ENCODE measurements at regions not wholly inside any gene's neighbourhood (a gene's known extent, or its start where the extent isn't known, plus 50 kb on each side); places are given as distances from the start of the nearest gene placed in this dataset.
"Not testable (repeated sequence)": the region's sequence is repeated elsewhere in the genome, so short reads cannot be mapped to it uniquely, and the experiment has no call there.

DNA sequence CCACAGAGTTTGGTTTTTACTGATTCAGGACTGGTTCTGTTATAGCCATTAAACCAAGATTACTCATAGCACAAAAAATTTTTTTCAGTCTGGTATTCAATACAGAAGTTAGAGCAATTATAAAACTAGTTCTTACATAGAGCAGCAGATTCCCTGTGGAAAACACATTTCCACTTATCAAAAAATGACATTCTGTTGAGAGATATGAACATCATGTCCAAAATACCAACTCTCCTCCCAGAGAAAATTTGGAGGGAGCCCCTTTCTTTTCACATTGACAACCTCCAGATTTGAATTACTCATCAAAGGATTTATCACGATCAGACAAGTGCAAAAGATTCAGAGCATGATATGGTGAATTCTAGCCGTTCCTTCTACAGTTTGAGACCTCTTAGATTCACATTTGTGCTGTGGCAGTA lies 126.8 kb upstream of the SERPINE2 start:
- Mint-ChIP-seq H3K27ac (no peak overlapping the region), H3K4me1 (no peaks in the 10 kb centered on the region), H3K36me3 (ENCODE audit: low read depth) (no peaks in the 10 kb centered on the region), H3K4me3 (no peak overlapping the region), H3K9me3 (no peaks in the 10 kb centered on the region), H3K27me3 (peaks cover 20% of the 10 kb centered on the region)
- ATAC-seq (replicated peaks) = no peak

DNA sequence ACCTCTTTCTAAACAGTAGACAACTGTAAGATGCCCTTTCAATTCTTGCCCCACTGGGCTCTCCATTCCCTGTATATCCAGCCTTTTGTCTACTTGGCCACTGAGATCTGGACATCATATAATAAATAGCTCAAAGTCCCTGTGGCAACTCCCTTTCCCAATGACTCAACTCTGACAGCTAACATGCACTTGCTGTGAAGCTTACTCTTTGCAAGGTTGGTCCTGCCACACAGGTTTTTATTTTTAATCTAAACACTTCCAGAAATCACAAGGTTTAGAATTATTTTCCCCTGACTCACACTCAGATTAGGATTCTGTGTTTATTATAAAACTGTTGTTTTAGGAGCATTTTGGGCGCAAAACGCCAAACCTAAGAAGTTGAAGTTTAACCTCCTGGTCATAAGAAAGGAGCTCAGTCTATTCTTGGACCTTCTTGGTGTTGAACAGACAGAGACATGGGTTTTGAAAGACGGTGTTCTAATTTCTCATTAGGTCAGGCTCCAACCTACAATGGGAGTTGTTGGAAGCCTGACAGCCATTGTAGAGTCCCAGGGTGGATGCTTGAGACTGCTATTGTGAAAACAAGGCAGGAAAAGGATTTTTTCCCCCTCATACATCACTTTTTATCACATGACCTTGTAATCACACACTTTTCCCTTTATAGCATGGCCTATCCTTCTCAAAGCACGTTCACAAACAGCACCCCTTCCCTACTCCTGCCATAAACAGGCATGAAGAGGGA lies 124.7 kb upstream of the SERPINE2 start:
- no peaks in the 10 kb centered on the region for H3K36me3 Mint-ChIP-seq (ENCODE audit: low read depth)

DNA sequence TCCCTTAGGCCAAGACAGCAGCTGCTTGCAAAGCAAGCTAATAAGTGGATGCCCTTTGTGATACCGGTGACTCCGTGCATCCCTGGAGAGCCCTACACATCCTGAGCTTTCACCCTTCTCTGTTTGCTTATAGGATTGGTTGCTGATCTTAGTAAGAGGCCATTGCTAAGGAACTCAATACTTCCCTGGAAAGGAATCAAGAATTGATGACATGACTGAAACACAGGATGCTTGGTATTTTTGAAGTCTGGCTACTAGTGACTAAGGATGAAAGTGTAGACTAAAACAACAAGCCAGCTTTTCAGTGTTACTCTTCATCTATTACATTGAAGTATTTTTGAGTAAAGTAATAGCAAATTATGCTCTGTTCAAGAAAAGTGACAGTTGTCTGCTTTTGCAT lies 123.0 kb upstream of the SERPINE2 start:
- Mint-ChIP-seq H3K4me3 (no peak overlapping the region), H3K27me3 (peaks cover 17% of the 10 kb centered on the region), H3K27ac (no peak overlapping the region), H3K9me3 (no peaks in the 10 kb centered on the region), H3K4me1 (no peaks in the 10 kb centered on the region), H3K36me3 (ENCODE audit: low read depth) (no peaks in the 10 kb centered on the region)
- no peak for ATAC-seq (replicated peaks)

More for the DNA sequence above, 124.7 kb upstream of the SERPINE2 start:
- no peak overlapping the region for H3K4me3 Mint-ChIP-seq
- H3K4me1 Mint-ChIP-seq = no peaks in the 10 kb centered on the region
- no peaks in the 10 kb centered on the region for H3K9me3 Mint-ChIP-seq
- H3K27ac Mint-ChIP-seq = no peak overlapping the region
- no peak for ATAC-seq (replicated peaks)
- peaks cover 17% of the 10 kb centered on the region for H3K27me3 Mint-ChIP-seq

- peaks cover 17% of the 10 kb centered on the region for H3K27me3 Mint-ChIP-seq
- H3K9me3 Mint-ChIP-seq = no peaks in the 10 kb centered on the region
- no peaks in the 10 kb centered on the region for H3K36me3 Mint-ChIP-seq (ENCODE audit: low read depth)
- ATAC-seq (replicated peaks) = no peak
- no peak overlapping the region for H3K4me3 Mint-ChIP-seq
- no peaks in the 10 kb centered on the region for H3K4me1 Mint-ChIP-seq
- no peak overlapping the region for H3K27ac Mint-ChIP-seq
Measured at GRCh38 chr2:224161712-224162111, 122.6 kb upstream of the SERPINE2 start.

DNA sequence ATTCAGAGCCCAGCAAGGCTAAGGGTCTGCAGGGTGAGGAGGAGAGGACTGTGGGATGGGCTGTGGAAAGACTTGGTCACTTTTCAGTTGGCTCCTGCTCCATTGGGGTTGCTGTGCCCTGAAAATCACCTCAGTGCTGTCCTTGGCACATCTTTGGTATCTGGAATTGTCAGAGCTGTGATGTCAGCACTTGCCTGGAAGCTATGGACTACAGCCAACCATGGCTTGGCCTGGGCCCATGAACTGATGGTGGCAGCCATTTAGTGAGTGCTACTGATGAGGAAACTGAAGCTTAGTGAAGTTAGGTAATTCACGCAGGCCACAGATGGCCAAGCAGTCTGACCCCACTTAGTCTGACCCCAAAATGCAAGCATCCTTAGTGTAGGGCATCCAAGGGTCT lies 121.8 kb upstream of the SERPINE2 start:
- H3K27ac Mint-ChIP-seq = no peak overlapping the region
- ATAC-seq (replicated peaks) = no peak
- H3K27me3 Mint-ChIP-seq = peaks cover 19% of the 10 kb centered on the region

GRCh38 chr2:224159345-224159928 lies 120.4 kb upstream of the SERPINE2 start:
- Mint-ChIP-seq H3K4me1 (no peaks in the 10 kb centered on the region), H3K4me3 (no peak overlapping the region), H3K36me3 (ENCODE audit: low read depth) (no peaks in the 10 kb centered on the region), H3K27ac (no peak overlapping the region), H3K9me3 (no peaks in the 10 kb centered on the region), H3K27me3 (peaks cover 14% of the 10 kb centered on the region)
- no peak for ATAC-seq (replicated peaks)

More for the DNA sequence above, 121.8 kb upstream of the SERPINE2 start:
- Mint-ChIP-seq H3K4me1 (no peaks in the 10 kb centered on the region), H3K9me3 (no peaks in the 10 kb centered on the region), H3K36me3 (ENCODE audit: low read depth) (no peaks in the 10 kb centered on the region), H3K4me3 (no peak overlapping the region)

DNA sequence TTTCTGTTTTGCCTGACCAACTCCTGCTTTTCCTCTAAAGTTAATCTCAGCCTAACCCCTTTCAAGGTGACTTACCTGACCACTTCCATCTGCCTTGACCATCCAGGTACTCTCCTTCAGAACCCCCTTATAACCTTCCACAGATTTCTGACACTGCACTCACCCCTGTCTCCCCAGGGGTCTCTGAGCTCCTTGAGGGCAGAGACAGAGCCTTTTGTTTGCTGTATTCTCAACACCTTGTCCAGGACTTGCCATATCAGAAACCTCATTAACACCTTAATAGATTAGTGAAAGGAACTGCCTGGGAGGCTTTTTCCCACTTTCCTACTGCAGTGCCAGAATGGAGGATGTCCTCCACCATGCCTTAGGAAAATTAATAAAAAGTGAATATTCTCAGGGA lies 119.7 kb upstream of the SERPINE2 start:
- no peak for ATAC-seq (replicated peaks)
- Mint-ChIP-seq H3K4me3 (no peak overlapping the region), H3K9me3 (no peaks in the 10 kb centered on the region), H3K4me1 (no peaks in the 10 kb centered on the region), H3K27ac (no peak overlapping the region), H3K36me3 (ENCODE audit: low read depth) (no peaks in the 10 kb centered on the region), H3K27me3 (peaks cover 11% of the 10 kb centered on the region)

GRCh38 chr2:224158061-224158460 lies 119.0 kb upstream of the SERPINE2 start:
- no peaks in the 10 kb centered on the region for H3K4me1 Mint-ChIP-seq
- no peaks in the 10 kb centered on the region for H3K36me3 Mint-ChIP-seq (ENCODE audit: low read depth)
- no peak for ATAC-seq (replicated peaks)
- no peaks in the 10 kb centered on the region for H3K9me3 Mint-ChIP-seq
- no peak overlapping the region for H3K27ac Mint-ChIP-seq
- no peak overlapping the region for H3K4me3 Mint-ChIP-seq
- H3K27me3 Mint-ChIP-seq = peaks cover 6% of the 10 kb centered on the region

- no peak for ATAC-seq (replicated peaks)
- Mint-ChIP-seq H3K9me3 (no peaks in the 10 kb centered on the region), H3K27me3 (peaks cover 6% of the 10 kb centered on the region), H3K4me3 (no peak overlapping the region), H3K36me3 (ENCODE audit: low read depth) (no peaks in the 10 kb centered on the region), H3K27ac (no peak overlapping the region), H3K4me1 (no peaks in the 10 kb centered on the region)
Measured at GRCh38 chr2:224157655-224158054, 118.6 kb upstream of the SERPINE2 start.

GRCh38 chr2:224156436-224156835 lies 117.3 kb upstream of the SERPINE2 start:
- H3K27ac Mint-ChIP-seq = no peak overlapping the region
- no peak for ATAC-seq (replicated peaks)
- H3K9me3 Mint-ChIP-seq = no peaks in the 10 kb centered on the region
- no peaks in the 10 kb centered on the region for H3K36me3 Mint-ChIP-seq (ENCODE audit: low read depth)
- no peaks in the 10 kb centered on the region for H3K4me1 Mint-ChIP-seq
- no peak overlapping the region for H3K4me3 Mint-ChIP-seq
- peaks cover 6% of the 10 kb centered on the region for H3K27me3 Mint-ChIP-seq

DNA sequence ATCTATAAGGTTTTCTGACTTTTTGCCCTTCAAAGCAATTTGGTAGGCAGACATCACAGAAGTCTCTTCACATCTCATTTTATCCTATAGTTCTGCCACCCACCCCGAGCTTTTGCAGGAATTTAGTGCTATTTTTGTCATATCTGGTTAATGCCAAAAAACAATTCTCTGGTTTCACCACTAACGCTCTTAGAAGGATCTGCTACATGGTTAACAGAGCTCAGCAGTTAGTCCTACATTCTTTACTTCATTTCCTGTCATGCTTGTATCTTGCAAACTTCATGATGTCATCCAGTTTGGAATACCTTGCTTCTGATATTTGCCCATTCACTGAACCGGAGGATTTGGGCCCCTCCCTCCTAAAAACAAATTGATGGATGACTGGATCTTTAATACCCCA lies 116.8 kb upstream of the SERPINE2 start:
- Mint-ChIP-seq H3K4me3 (no peak overlapping the region), H3K27me3 (peaks cover 6% of the 10 kb centered on the region), H3K27ac (no peak overlapping the region), H3K9me3 (no peaks in the 10 kb centered on the region), H3K4me1 (no peaks in the 10 kb centered on the region), H3K36me3 (ENCODE audit: low read depth) (no peaks in the 10 kb centered on the region)
- ATAC-seq (replicated peaks) = no peak

- H3K4me1 Mint-ChIP-seq = no peaks in the 10 kb centered on the region
- ATAC-seq (replicated peaks) = no peak
- H3K27me3 Mint-ChIP-seq = peaks cover 10% of the 10 kb centered on the region
- no peak overlapping the region for H3K4me3 Mint-ChIP-seq
- peaks cover under 1% of the 10 kb centered on the region for H3K9me3 Mint-ChIP-seq
- H3K27ac Mint-ChIP-seq = no peak overlapping the region
- no peaks in the 10 kb centered on the region for H3K36me3 Mint-ChIP-seq (ENCODE audit: low read depth)
Measured at GRCh38 chr2:224155371-224155770, 116.3 kb upstream of the SERPINE2 start.

DNA sequence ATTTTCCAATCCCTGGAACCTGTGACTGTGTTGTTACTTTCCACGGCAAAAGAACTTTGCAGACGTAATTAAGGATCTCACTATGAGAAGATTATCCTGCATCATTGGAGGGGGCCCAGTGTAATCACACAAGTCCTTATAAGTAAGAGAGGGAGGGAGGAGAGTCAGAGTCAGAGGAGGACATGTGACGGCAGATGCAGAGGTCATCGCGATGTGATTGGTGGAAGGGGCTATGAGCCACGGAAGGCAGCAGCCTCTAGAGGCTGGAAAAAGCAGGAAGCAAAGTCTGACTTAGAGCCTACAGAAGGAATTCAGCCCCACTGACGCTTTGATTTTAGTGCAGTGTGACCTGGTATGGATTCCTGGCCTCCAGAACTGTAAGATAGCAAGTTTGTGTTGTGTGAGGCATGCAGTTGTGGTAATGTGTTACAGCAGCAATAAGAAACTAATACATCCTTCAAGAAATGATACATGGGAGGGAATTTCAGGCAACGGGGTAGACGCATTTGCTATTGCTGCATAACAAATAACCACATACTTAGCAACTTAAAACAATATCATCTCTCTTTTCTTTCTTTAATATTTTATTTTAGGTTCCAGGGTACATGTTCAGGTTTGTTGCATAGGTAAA lies 112.7 kb upstream of the SERPINE2 start:
- no peak for ATAC-seq (replicated peaks)
- no peak overlapping the region for H3K4me3 Mint-ChIP-seq
- H3K9me3 Mint-ChIP-seq = peaks cover 4% of the 10 kb centered on the region
- H3K4me1 Mint-ChIP-seq = no peaks in the 10 kb centered on the region
- no peak overlapping the region for H3K27ac Mint-ChIP-seq
- peaks cover 13% of the 10 kb centered on the region for H3K27me3 Mint-ChIP-seq
- no peaks in the 10 kb centered on the region for H3K36me3 Mint-ChIP-seq (ENCODE audit: low read depth)

- Mint-ChIP-seq H3K9me3 (peaks cover 4% of the 10 kb centered on the region), H3K4me3 (no peak overlapping the region), H3K27me3 (peaks cover 20% of the 10 kb centered on the region), H3K27ac (no peak overlapping the region), H3K4me1 (no peaks in the 10 kb centered on the region), H3K36me3 (ENCODE audit: low read depth) (no peaks in the 10 kb centered on the region)
- ATAC-seq (replicated peaks) = no peak
Measured at GRCh38 chr2:224151161-224151560, 112.1 kb upstream of the SERPINE2 start.

GRCh38 chr2:224148058-224148457 lies 109.0 kb upstream of the SERPINE2 start:
- H3K36me3 Mint-ChIP-seq (ENCODE audit: low read depth); H3K4me3 Mint-ChIP-seq; H3K27ac Mint-ChIP-seq; ATAC-seq (replicated peaks); H3K4me1 Mint-ChIP-seq; H3K9me3 Mint-ChIP-seq: not testable (repeated sequence)
- H3K27me3 Mint-ChIP-seq = peaks cover 23% of the 10 kb centered on the region

All from activated T-helper 17 cell treated with anti-CD3 and anti-CD28 coated beads, Interleukin-2, amount 50 U/mL, for 72 hours (primary cell).